ENCODE measurements at regions not wholly inside any gene's neighbourhood (a gene's known extent, or its start where the extent isn't known, plus 50 kb on each side); places are given as distances from the start of the nearest gene placed in this dataset.

GRCh38 chr1:87437663-87438295 is 109.1 kb downstream of the LMO4 start:
- no peak for DNase-seq (ENCODE audit: low read depth)

- DNase-seq (ENCODE audit: low read depth), result no peak
Measured at GRCh38 chr1:87439821-87440220, 111.1 kb downstream of the LMO4 start.

GRCh38 chr1:87449348-87449963 is 120.8 kb downstream of the LMO4 start:
- peak; percentile 1 for DNase-seq (ENCODE audit: low read depth)

- no peak for DNase-seq (ENCODE audit: low read depth)
Measured at GRCh38 chr1:87450136-87450535, 121.5 kb downstream of the LMO4 start.

GRCh38 chr1:87450615-87451209 is 122.0 kb downstream of the LMO4 start:
- no peak for DNase-seq (ENCODE audit: low read depth)

- no peak for DNase-seq (ENCODE audit: low read depth)
Measured at GRCh38 chr1:87451229-87451920, 122.7 kb downstream of the LMO4 start.

- DNase-seq (ENCODE audit: low read depth), result no peak
Measured at GRCh38 chr1:87452648-87453047, 124.0 kb downstream of the LMO4 start.

- DNase-seq (ENCODE audit: low read depth), result no peak
Measured at GRCh38 chr1:87457408-87457807, 128.7 kb downstream of the LMO4 start.

- no peak for DNase-seq (ENCODE audit: low read depth)
Measured at GRCh38 chr1:87462894-87463293, 134.2 kb downstream of the LMO4 start.

- DNase-seq (ENCODE audit: low read depth), result no peak
Measured at GRCh38 chr1:87464022-87464490, 135.4 kb downstream of the LMO4 start.

GRCh38 chr1:87466621-87467020 is 137.9 kb downstream of the LMO4 start:
- no peak for DNase-seq (ENCODE audit: low read depth)

GRCh38 chr1:87472716-87473115 is 144.0 kb downstream of the LMO4 start:
- DNase-seq (ENCODE audit: low read depth), result no peak

- DNase-seq (ENCODE audit: low read depth), result no peak
Measured at GRCh38 chr1:87473203-87473661, 144.6 kb downstream of the LMO4 start.

GRCh38 chr1:87474098-87474497 is 145.4 kb downstream of the LMO4 start:
- DNase-seq (ENCODE audit: low read depth), result no peak

- no peak for DNase-seq (ENCODE audit: low read depth)
Measured at GRCh38 chr1:87478231-87478630, 149.6 kb downstream of the LMO4 start.

GRCh38 chr1:87495147-87495546 is 166.5 kb downstream of the LMO4 start:
- no peak for DNase-seq (ENCODE audit: low read depth)

GRCh38 chr1:87495870-87496269 is 167.2 kb downstream of the LMO4 start:
- no peak for DNase-seq (ENCODE audit: low read depth)

GRCh38 chr1:87497380-87498203 is 168.9 kb downstream of the LMO4 start:
- DNase-seq (ENCODE audit: low read depth), result no peak

GRCh38 chr1:87501738-87502137 is 173.1 kb downstream of the LMO4 start:
- no peak for DNase-seq (ENCODE audit: low read depth)

- DNase-seq (ENCODE audit: low read depth), result no peak
Measured at GRCh38 chr1:87505391-87505983, 176.8 kb downstream of the LMO4 start.

- no peak for DNase-seq (ENCODE audit: low read depth)
Measured at GRCh38 chr1:87506147-87506546, 177.5 kb downstream of the LMO4 start.
